GM18873 (cell line): ENCODE measurements at regions not wholly inside any gene's neighbourhood (a gene's known extent, or its start where the extent isn't known, plus 50 kb on each side); places are given as distances from the start of the nearest gene placed in this dataset.
A peak's percentile ranks its signal among the peaks of the same experiment; 100 is the strongest.

ENCODE experiments used
- ATAC-seq: cut with Tn5 transposase; IDR thresholded peaks from one replicate; pipeline ENCODE4 v1.9.1; 2021; ENCODE audit warnings: mild to moderate bottlenecking, moderate library complexity, moderate number of reproducible peaks; ENCODE audit not compliant: unreplicated experiment, low FRiP score

DNA sequence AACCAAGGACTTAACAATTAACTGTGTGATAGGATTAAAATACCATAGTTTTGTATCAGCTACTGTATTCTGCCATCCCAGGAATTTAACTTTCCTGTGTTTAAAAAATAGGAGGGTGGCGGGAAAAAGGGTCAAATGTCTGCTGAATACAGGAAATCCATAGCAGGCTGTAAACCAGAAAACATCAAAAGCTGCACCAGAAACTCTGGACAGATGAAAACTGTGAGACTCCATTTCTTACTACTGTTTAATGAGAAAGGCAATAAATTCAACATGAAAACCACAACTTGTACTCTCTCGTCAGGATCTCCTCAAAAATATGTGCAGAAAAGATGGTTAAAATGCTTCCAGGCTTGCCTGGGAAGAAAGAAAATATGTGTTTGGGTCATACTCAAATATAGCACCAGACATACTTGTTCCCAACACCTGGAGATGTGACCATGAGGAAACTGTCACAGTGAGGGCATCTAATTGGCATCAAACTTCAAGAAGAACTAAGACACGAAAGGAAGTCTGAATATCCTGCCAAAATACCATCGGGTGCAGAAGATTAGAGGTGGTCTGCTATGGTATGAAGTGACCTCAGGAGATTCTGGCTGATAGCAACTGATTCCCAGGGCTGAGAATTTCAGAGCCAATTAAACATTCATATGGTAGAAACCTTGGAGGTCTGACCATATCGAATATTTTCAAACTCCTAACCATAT, 164.7 kb upstream of the TARS1 start:
- no peak for ATAC-seq

DNA sequence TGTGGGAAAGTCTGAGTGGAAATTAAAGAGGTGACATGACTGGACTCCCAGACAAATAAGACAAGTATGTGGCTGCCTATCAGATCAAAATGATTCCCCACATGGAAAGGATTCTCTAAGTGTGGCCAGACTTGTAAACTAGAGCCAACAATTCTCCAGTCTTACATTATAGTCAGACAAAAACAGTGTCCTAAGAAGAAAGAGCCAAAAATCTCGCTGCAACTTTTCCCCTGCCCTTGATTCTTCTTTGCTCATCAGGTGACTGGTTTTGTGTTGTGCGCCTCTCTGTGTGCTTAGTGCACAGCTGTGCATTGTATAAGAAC, 164.2 kb upstream of the TARS1 start:
- ATAC-seq: no peak

DNA sequence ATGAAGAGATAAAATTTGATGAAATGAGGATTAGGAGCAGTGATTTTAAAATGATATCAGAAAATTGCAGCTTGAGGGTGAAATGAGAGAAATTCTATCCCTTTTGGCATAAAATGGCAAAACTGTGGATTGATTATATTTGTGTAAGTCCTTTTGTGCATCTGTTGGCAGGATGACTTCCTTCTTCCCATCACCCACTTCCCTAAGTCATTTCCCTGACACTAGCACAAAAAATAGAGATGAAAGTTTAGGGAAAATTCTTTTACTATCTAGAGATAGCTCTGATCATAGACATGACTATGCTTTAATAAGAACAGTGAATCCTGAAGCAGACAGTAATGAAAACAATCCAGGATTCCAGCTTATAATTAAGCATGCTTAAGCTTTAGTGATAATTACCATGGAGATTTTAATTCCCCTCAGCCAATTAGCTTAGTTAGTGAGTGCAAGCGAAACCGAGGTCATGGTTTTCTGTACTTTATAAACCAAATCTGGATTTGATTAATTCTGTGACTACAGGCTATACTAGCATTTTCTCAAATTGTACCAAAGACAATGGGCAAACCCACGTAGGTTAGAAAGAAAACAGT, 163.6 kb upstream of the TARS1 start:
- no peak for ATAC-seq

DNA sequence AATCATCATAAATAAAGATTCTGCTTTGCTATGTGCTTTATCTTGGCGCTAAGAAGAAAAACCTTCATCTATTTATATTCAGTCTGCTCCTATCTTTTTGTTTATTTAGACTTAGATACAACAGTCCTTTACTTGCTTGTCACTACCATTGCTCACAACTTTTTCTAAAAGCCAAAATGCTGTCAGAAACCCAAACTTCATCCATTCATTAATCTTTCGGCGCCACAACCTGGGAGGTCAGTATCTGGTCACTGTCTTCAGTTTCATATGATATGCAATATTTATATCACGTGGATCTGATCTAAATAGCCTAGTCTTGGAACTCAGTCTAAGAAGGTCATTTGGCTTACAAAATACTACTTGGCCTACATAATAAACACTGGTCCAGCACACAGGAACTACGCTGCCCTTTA, 159.3 kb upstream of the TARS1 start:
- ATAC-seq: no peak

GRCh38 chr5:33282157-33282556, 158.6 kb upstream of the TARS1 start:
- no peak for ATAC-seq

- no peak for ATAC-seq
Measured at GRCh38 chr5:33282696-33283095, 158.1 kb upstream of the TARS1 start.

GRCh38 chr5:33283243-33283642, 157.5 kb upstream of the TARS1 start:
- no peak for ATAC-seq

GRCh38 chr5:33284681-33285080, 156.1 kb upstream of the TARS1 start:
- ATAC-seq: no peak

- no peak for ATAC-seq
Measured at GRCh38 chr5:33287242-33287641, 153.5 kb upstream of the TARS1 start.

DNA sequence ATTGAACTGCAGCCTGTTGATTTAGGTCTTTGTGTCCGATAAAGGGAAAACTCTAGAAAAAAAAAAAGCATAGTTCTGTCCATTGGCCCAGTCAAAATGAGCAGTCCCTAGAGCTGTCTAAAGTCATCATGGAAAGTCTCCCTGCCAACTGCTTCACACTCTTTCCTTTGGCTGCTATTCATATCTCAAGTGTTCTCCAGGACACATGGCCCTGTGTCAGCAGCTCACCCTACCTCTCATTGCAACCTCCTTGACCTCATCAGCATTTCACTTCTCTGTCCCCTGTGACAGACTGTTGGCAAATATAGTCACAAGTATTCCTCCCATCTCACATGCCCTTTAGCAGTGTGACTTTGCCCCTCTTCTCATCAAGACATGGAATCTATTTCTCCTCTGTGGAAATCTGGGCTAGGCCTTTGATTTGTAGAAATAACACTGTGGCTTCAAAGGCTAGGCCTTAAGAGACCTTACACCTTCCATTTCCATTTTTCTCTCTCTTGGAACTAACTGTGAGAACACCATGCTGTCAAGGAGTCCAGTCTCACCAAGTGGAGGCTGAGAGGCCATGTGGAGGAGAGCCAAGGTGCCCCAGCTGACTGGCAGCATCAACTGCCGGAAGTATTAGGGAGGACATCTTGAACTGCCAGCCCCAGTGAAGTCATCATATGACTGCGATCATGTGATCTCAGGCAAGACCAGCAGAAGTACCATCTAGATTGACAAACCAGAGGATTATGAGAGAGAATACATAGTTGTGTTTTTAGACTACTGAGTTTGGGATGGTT, 149.4 kb upstream of the TARS1 start:
- no peak for ATAC-seq

GRCh38 chr5:33297760-33298216, 143.0 kb upstream of the TARS1 start:
- no peak for ATAC-seq

DNA sequence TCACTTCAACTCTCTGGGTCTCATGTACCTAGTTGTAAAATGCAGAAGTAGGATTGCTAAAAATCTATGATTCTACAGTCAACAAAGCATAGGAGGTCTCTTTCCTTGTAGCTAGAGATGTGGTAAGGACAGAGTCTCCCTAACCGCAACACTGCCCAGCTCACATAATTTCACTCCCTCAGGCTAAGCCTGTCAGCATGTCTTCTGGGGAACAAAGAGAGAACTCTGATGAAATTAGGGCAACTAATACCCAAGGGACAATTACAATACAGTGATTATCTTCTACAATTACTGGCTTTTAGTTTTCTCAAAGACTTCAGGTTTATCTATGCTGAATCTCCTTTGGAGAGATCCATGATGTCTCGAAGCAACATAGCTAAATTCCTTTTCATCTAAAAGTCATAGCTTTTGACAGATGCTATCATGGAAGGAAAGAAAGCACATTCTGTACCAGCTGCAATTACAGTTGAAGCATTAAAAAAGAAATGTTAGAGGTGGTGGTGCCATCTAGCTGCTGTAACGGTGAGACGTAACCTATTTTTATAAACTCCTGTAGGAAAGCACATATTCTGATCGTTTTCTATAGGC, 141.1 kb upstream of the TARS1 start:
- ATAC-seq: peak; percentile 30

DNA sequence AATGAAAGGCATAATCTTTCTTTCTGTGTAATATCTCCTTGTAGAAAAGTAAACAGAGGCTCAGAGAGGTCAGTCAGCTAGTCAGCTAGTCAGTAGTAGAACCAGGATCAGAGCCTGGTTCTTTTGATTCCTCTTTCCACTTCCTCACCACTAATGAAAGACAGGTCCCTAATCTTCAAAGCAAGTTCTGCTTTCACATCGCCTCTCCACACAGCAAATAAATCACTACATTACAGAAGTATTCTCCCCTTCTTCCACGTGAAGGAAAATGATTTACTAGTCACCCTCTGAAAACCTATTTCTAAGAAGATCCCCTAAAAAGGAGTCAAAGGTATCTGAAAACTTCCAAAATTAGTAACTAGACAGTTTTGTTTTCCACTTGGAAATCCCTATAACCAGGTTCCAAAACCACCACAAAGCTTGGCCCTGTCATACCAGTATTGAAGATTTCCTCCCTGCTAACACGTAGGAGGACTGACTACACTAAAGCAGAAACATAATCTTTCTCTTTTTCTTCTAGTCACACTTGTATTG, 140.5 kb upstream of the TARS1 start:
- ATAC-seq: peak; percentile 70

DNA sequence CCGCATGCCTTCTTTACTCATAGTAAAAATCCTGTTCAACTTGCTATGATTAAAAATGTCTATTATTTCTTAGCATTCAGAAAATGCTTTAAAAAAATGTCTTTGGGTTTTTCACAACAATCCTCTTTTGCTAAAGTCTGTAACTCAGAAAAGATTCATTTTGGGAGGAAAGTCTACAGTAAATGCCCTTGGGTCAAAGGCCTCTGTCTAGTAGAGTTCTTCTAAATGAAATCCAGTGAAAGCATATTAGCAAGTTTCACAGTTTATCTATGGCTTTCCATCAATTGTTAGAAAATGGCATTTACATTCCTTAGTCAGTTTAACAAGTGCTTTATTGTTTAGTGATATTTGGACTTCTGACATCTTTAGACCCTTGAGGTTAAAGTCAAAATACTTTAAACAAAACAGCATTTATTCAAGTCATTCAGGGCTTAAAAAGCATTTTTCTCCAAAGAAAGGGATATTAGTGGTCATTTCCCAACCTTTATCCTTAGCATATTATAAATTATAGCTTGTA, 137.1 kb upstream of the TARS1 start:
- ATAC-seq: no peak

DNA sequence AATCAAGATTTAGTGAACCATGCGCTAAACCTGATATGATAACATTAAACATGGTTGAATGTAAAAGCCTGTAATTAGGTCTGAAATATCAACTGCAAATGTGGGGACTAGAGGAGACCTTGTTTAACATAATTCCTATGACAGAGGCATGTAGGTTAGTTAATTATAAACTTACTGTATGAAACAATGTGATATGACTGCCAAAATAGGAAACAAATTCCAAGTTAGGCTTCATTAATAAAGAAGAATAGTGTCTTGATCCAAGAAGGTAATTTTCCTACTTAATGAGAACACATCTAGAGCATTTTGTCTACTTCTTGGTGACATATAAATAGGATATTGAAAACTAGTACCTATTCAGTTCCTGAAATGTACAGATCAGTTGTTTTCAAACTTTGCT, 136.2 kb upstream of the TARS1 start:
- no peak for ATAC-seq

DNA sequence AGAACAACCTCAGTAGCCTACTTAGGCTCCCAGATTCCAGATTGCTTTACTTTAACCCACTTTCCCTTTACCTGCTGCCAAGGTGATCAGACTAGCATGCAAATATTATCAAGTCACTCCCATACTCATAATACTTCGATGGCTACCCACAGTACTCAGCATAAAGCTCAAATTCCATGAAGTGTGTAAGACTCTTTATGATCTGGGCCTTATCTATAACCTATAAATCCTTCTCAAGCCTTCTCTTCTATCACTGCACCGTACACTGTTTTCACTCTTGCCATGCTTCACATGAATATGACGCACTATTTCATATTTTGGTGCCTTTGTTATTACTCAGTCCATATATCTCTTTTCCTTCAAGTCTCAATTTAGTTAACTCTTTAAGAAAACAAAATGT, 135.2 kb upstream of the TARS1 start:
- ATAC-seq: no peak

GRCh38 chr5:33306758-33307157, 134.0 kb upstream of the TARS1 start:
- ATAC-seq: no peak

DNA sequence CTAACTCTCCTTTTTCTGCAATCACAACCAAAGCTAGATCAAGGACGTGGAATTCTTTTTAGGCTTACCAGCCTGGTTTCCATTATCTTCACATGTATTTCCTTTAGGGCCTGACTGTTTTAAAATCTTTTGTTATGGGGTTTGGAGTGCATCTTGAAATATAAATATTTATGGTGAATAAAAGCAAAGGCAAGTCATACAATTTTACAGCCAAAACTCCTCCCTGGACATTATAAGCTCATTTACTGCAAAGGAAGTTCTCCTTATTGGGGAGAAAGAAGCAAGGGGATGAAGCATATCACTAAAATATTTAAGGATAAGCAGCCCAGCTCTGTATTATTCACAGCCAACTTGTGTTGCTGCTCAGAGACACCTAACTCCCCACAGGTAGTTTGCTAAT, 132.2 kb upstream of the TARS1 start:
- ATAC-seq: no peak

DNA sequence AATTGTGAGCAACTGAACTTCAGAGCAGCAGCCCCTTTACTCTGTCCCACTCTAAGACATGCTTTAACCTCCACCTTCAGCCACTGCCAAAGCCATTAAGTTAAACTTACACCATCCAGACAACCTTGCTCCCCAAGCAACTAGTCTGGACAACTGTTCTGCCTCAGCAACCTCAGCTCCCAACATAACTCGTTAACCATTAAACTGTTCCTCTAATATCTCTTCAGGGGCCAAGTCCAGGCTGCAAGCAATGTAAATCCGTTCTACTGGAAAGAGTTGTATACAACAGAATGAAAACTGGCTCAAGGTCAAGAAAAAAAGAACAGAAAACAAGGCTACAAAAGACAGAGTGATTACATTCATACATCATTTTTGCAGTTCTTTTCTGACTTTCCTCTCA, 131.7 kb upstream of the TARS1 start:
- no peak for ATAC-seq

DNA sequence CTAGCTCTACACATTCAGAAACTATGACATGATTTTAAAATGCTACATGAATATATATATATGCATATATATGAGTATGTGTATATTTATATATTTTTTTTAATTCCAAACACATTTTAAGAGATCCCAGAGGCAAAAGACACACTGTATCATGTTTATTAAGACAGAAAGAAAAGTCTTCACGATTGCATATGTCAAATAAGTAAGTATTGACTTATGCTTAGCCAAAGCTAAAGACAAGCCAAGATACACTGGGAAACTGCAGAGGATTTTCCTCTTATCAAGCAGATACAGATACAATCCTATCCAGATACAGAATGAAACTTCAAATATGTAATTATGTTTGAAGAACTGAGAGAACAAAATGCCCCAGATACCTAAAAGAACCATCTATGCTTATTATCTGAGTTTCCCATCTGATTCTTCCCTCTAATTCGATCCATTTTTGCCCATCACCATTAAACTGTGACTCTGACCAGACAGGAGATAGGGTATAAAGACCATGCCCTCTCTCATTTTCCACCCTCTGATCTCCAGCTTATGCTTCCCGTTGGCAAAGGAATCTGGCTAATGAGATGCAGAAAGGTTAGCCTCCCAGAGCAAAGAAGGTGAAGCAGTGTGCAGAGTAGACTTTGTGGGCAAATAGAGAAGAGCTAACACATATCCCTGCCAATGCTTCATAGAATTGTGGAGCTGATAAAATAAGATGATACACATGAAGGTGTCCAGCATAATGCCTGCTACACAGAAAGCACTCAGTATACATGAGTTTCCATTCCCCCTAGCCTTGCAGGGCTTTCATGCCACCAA, 131.0 kb upstream of the TARS1 start:
- no peak for ATAC-seq
